NCI-H1694 treated with DMSO at 0.1 percent for 48 hours (cell line): ENCODE measurements at regions not wholly inside any gene's neighbourhood (a gene's known extent, or its start where the extent isn't known, plus 50 kb on each side); places are given as distances from the start of the nearest gene placed in this dataset.

Source experiments
- DNase-seq: peaks from one replicate; lab custom pipeline; 2025; lab: John Stamatoyannopoulos, UW

DNA sequence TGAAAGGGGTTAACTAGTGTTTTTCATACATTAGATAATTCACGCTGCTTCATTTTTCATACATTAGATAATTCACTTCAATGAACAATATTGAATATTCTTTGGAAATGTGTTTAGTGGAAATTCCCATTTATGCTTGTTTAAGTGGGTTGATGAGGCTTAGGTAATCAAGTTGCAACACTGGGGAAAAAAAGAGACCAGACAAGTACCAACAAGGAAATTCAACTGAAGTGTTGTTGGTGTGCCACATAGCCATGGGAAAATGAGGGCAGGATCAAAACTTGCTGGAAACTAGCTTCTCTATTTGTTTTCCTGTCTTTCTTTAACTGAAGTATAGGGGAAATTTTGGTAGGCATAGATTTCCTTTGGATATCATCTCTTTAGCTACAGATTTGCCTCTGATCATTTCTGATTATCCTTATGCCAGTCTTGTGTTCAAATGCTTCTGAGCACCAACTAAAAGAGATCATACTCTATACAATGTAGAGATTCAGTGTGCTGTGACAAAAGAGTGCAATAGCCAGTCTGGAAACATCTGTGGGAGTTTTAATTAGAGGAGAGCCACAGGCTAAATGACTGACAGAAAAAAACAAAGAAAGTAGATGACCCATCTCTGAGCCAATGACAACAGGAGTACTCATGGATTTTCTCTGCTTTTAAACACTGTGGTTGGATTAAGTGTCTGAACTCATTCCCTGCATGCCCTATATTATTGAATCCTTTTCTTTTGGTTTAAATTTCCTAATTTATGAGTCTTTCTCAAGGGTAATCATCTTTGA lies 67.6 kb upstream of the CTSC start:
- DNase-seq, result no peak

DNA sequence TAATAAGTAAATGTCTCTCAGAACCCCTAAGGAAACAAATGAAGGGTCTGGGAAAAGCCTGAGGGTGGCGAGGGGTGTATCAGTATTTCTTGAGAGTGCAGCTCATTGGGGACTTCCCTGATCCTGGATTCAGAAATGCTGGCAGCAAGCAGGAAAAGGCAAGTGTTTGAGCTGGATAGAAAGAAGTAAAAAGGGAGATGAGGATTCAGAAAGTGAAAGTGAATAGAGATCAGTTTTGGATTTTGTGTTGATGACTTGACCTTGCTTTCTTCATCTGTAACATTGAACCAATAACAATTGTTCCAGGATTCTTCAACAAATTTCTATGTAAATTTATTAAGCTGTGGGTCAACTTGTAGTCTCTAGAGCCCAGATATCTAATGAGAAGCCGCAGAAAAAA lies 66.9 kb upstream of the CTSC start:
- no peak for DNase-seq

DNA sequence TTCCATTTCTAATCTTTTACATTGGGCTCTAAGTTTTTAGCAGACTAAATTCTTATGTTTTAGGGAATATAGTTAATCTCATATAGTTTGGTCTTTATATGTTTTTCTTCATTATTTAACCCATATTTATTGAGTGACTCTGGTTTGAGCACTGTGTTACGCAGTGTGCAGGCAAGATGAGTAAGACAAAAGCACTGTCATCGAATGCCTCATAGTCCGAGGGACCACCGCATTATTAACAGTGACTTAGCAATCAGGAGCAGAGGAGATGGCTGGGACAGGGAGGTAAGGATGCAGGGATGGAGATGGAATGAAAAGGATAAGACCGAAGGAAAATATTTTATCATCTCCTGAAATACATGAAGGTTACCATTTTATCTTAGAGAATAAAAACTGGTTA lies 65.2 kb upstream of the CTSC start:
- DNase-seq, result no peak

DNA sequence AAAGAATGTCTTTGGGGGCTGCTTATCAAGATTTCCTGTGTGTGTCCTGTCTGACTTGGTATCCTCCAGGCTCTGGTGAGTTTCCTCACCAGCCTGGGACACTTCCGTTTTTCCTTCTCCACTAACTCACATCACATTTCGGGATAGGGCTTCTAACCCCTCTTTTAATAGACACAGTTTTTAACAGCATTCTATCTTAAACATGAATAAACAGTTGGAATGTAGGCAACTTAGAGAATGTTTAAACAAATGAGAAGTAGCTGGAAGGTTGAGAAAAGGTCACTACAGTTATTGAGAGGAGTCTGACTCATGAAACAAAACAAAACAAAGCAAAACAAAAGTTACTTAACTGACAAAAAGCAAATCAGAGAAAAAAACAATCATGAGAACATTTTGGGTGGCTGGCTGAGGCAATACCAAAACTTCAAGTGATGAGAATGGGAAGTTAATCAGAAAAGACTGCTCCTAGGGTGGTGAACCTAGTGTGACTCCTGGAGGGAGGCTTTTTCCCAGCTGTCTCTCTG lies 64.7 kb upstream of the CTSC start:
- no peak for DNase-seq

DNA sequence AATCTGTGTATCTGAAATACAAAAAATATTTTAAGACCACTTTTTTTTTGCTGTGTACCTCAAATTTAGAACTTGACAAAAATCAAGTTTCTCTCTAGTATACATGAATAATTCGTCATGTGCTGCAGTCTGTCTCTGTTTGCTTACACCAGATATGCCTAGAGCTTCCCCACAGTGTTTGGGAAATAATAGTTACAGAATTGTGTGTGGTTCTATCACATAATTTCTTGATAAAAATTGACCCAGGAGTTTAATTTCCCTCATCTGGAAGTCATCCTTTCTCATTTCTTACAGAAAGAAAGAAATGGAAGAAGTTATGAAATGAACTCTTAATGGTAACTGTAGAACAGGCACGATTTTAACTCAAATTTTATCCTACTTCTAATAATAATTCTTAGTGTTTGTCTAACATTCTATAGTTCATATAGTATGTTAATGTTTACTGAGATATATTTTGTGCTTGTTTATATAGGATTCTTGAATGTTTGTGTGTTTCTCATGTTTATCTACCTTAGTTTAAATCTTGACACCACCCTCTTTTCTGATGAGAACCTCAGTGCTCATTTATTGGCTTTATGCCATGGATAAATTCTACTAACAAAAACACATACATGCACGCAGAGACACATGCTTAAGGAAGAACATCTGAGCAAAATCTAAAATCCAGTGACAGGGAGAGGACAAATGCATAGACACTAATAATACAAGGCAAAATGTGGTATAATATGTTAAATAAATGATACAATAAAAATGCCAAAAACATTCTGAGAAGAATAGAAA lies 61.4 kb upstream of the CTSC start:
- no peak for DNase-seq

DNA sequence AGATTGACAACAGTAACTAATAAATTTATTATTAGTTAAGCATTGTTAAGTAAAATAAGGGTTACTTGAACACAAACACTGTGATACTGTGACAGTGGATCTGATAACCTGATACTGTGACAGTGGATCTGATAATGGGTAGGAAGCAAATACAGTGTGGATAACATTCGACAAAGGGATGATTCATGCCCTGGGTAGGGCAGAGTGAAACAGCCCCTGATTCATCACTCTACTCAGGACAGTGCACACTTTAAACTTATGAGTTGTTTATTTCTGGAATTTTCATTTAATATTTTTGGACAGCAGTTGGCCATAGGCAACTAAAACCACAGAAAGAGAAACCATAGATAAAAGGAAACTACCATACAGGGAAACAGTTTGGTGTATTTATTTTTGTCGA lies 60.8 kb upstream of the CTSC start:
- DNase-seq, result no peak

DNA sequence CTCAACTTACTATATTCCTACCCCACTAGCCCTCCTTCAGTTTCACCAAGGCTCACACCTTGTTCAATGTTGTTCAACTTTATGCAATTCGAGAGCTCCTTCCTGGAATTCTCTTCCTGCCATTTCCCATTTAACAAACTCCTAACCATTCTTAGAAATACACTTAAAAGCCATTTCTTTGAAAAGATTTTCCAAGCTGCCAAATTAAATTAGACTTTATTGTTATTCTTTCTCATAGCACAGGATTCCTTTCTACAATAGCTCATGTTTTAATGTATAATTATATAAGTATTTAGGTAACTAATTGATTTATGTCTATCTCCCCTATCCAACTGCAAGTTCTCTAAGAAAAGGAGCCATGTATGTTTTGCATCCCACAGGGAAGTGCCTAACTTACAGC lies 52.7 kb upstream of the CTSC start:
- DNase-seq, result no peak

DNA sequence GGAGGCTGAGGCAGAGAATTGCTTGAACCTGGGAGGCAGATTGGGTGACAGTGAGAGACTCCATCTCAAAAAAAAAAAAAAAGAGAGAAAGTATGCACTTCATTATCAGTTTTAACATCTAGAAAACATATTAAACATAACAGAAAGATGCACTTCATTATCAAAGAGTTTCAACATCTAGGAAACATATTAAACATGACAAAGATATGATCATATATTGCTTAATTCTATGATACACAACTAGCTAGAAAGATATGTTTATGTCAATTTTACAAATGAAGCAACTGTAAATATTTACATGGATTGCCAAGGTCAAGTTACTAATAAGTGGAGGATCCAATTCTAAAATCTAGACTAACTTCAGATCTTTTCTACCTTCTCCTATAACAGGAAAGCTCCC lies 50.4 kb upstream of the CTSC start:
- no peak for DNase-seq
